GM06990 (cell line): ENCODE measurements at regions not wholly inside any gene's neighbourhood (a gene's known extent, or its start where the extent isn't known, plus 50 kb on each side); places are given as distances from the start of the nearest gene placed in this dataset.

Source experiments
- DNase-seq: peaks from one replicate; pipeline ENCODE4 v3.0.0-alpha.2; 2011; ENCODE audit not compliant: insufficient read length; ENCODE audit errors: extremely low read depth
- H3K27me3 ChIP-seq: replicated peaks from 2 replicates; pipeline ENCODE4 v1.6.0; 2011; ENCODE audit warnings: low read length; ENCODE audit not compliant: control insufficient read depth, insufficient read depth
- H3K36me3 ChIP-seq: 2 replicates; pipeline ENCODE4 v1.5.1; 2011; ENCODE audit warnings: low read length; ENCODE audit not compliant: control insufficient read depth, insufficient read depth
- H3K4me3 ChIP-seq: replicated peaks from 2 replicates; pipeline ENCODE4 v1.5.1; 2011; ENCODE audit warnings: low read depth, mild to moderate bottlenecking, control low read depth, low read length
- TF ChIP-seq, protein P1 (sequence below): IDR thresholded peaks from 2 replicates; pipeline ENCODE4 v1.5.1; 2011; ENCODE audit warnings: low read length, control low read depth, mild to moderate bottlenecking, inconsistent platforms; ENCODE audit not compliant: insufficient read depth, poor library complexity, severe bottlenecking

DNA sequence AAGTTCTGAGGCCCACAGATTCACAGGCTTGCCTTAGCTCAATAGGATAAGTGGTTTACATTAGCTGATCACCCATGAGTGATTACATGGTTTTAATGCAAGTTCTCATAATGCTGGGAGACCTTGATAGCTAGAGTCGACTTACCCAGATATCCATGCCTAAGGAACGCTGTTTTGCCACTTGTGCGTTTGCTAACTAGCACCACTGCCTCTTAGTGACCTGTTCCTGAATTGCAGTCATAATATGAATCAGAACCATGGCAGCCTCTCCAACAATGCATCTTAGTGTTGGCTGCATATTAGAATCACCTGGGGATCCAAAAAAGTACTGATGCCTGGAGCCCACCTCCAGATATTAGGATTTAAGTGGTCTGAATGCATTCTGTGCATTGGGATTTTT, 251.1 kb upstream of the CDH5 start:
- H3K27me3 ChIP-seq, result no peaks in the 10 kb centered on the region
- TF ChIP-seq, protein P1, sequence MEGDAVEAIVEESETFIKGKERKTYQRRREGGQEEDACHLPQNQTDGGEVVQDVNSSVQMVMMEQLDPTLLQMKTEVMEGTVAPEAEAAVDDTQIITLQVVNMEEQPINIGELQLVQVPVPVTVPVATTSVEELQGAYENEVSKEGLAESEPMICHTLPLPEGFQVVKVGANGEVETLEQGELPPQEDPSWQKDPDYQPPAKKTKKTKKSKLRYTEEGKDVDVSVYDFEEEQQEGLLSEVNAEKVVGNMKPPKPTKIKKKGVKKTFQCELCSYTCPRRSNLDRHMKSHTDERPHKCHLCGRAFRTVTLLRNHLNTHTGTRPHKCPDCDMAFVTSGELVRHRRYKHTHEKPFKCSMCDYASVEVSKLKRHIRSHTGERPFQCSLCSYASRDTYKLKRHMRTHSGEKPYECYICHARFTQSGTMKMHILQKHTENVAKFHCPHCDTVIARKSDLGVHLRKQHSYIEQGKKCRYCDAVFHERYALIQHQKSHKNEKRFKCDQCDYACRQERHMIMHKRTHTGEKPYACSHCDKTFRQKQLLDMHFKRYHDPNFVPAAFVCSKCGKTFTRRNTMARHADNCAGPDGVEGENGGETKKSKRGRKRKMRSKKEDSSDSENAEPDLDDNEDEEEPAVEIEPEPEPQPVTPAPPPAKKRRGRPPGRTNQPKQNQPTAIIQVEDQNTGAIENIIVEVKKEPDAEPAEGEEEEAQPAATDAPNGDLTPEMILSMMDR, result no peak
- H3K36me3 ChIP-seq, result no peaks in the 10 kb centered on the region
- H3K4me3 ChIP-seq, result no peak overlapping the region
- no peak for DNase-seq

DNA sequence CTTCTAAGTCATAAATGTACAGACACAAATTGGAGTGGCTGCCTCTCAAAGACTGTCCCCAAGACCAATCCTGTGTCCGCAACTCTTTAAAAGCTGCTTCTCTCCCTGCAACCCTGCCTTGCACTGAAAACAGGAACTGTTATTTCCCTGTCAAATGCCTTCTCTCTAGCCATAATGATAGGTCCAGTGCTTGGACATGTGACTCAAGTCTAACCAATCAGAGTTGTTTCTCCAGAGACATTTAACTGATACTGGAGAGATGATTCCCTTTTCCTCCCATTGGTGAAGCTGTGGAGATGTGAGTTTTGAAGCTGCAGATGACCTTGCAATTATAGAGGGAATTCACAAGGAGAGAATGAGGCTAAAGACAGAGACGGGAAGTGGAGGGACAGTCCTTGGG, 253.3 kb upstream of the CDH5 start:
- no peaks in the 10 kb centered on the region for H3K36me3 ChIP-seq
- H3K4me3 ChIP-seq, result no peak overlapping the region
- no peak for DNase-seq
- TF ChIP-seq, protein P1, result no peak
- H3K27me3 ChIP-seq, result peaks cover 1% of the 10 kb centered on the region; the same call in 1 of the 2 replicates

DNA sequence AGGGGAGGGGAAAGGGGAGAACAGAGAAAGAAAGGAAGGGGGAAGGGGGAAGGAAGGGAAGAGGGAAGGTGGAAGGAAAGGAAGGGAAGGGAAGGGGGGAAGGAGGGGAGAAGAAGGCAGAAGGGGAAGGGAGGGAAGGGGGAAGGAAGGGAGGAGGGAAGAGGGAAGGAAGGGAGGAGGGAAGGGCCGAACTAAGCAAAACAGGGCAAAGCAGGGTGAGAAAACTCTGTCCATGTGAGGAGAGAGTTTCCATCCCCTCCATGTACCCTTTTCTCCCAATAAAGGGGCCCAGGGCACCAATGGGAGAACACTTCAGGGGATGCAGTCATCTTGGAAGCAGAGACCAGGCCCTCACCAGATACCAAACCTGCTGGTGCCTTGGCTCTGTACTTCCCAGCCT, 256.8 kb upstream of the CDH5 start:
- TF ChIP-seq, protein P1, result no peak
- Histone ChIP-seq H3K4me3 (no peak overlapping the region), H3K27me3 (peaks cover 1% of the 10 kb centered on the region; the same call in 1 of the 2 replicates), H3K36me3 (no peaks in the 10 kb centered on the region)
- DNase-seq, result no peak

DNA sequence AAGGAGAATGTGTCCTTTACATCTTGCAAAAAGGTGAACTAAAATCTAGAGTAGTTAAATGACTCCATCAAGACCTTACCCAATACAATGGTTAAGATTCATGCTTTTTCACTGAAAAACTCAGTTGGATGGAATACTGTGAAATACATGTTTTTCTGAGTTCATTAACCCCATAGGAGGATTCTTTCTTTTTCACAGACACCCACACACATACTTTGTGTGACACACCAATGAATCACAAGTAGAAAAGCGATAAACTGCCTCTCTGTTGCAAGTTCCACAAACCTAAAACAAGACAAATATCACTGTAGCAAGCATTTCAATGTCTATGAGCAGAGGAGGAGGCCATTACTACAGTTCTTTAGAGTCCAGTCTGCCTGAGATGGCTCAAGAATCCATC, 258.8 kb upstream of the CDH5 start:
- DNase-seq, result no peak
- H3K27me3 ChIP-seq, result peaks cover 1% of the 10 kb centered on the region; the same call in 1 of the 2 replicates
- TF ChIP-seq, protein P1, result no peak
- H3K36me3 ChIP-seq, result no peaks in the 10 kb centered on the region
- no peak overlapping the region for H3K4me3 ChIP-seq

DNA sequence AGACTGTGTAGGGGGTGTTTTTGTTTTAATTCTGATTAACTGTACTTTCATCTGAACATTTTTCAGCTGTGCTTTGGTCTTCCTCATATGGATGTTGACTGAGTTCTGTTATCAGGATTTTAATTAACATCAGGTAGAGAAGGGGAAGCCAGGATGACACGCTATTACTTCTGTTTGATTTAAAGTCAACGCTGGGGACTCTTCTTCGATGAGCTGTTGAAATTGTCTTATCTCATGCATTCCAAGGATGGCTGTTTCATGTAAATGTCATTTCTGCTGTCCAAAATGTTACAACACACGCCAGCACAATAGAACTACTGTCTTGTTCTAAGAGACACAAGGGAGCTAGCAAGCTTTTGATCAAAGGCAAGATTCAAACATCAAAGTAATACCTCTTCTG, 263.3 kb upstream of the CDH5 start:
- DNase-seq, result no peak
- H3K36me3 ChIP-seq, result no peaks in the 10 kb centered on the region
- TF ChIP-seq, protein P1, result no peak
- no peaks in the 10 kb centered on the region for H3K27me3 ChIP-seq
- H3K4me3 ChIP-seq, result no peak overlapping the region

DNA sequence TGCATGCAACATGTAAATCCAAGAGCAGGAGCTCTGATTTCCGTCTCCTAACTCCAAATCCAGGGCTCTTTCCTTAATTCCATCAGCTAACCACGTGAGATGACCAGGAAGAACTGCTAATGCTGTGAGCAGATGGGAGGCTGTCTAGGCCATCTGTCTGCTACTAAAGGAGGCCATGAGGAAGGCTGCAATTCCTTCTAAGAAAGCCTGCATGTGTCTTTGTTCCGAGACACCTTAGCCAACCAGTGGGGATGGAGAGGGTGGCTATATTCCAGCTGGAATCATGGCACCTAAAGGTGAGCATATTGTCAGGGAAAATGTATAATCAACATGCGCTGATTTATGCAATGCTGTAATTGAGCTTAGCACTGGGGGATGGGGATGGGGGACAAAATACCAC, 267.2 kb upstream of the CDH5 start:
- H3K4me3 ChIP-seq, result no peak overlapping the region
- no peaks in the 10 kb centered on the region for H3K27me3 ChIP-seq
- TF ChIP-seq, protein P1, result no peak
- DNase-seq, result no peak
- H3K36me3 ChIP-seq, result no peaks in the 10 kb centered on the region
